HG02759 (cell line): ENCODE measurements at regions not wholly inside any gene's neighbourhood (a gene's known extent, or its start where the extent isn't known, plus 50 kb on each side); places are given as distances from the start of the nearest gene placed in this dataset.

Source experiments
- ATAC-seq: cut with Tn5 transposase; IDR thresholded peaks from one replicate; pipeline ENCODE4 v1.9.1; 2021; ENCODE audit warnings: mild to moderate bottlenecking, moderate library complexity; ENCODE audit not compliant: unreplicated experiment

DNA sequence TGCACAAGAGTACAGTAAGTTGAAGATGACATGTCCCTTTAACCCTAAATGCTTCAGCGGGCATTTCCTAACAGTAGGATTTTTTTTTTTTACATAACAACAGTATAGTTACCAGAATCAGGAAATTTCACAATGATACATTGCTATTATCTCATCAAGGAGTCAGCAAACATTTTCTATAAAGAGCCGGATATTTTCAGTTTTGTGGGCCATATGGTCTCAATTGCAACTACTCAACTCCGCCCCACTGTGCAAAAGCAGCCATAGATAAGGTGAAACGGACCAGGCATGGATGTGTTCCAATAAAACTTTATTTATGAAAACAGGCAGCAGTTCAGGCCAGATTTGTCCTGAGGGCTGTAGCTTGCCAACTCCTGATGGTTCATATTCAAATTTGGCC lies 130.6 kb downstream of the SMAD6 start:
- no peak for ATAC-seq

DNA sequence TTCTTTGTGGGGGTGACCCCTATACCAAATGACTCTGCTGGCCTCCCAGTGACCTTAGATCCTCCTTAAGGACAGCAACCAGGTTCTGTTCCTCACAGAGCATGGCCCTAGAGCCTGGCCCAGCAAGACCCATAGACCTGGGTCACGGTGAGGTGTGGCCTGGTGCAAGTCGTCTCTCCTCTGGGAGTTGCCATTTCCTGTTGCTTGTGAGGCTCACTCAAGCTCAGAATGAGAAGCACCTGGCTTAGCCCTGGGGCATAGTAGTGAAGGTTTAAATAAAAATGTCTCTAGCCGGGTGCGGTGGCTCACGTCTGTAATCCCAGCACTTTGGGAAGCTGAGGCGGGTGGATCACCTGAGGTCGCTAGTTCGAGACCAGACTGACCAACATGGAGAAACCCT lies 131.3 kb downstream of the SMAD6 start:
- ATAC-seq: no peak

DNA sequence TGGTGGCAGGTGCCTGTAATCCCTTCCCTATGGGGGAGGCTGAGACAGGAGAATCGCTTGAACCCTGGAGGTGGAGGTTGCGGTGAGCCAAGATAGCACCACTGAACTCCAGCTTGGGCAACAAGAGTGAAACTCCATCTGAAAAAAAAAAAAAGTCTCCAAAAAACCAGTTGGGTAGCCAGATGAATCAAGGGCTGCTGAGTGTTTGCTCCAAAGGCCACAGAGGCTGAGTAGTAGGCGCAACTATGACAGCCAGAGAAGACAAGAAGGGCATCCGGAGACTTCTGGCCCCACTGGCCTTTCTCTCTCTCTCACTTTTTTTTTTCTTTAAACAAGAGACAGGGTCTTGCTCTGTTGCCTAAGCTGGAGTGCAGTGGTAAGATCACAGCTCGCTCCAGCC lies 131.8 kb downstream of the SMAD6 start:
- no peak for ATAC-seq

- no peak for ATAC-seq
Observed at GRCh38 chr15:66834881-66835878, 133.1 kb downstream of the SMAD6 start.

DNA sequence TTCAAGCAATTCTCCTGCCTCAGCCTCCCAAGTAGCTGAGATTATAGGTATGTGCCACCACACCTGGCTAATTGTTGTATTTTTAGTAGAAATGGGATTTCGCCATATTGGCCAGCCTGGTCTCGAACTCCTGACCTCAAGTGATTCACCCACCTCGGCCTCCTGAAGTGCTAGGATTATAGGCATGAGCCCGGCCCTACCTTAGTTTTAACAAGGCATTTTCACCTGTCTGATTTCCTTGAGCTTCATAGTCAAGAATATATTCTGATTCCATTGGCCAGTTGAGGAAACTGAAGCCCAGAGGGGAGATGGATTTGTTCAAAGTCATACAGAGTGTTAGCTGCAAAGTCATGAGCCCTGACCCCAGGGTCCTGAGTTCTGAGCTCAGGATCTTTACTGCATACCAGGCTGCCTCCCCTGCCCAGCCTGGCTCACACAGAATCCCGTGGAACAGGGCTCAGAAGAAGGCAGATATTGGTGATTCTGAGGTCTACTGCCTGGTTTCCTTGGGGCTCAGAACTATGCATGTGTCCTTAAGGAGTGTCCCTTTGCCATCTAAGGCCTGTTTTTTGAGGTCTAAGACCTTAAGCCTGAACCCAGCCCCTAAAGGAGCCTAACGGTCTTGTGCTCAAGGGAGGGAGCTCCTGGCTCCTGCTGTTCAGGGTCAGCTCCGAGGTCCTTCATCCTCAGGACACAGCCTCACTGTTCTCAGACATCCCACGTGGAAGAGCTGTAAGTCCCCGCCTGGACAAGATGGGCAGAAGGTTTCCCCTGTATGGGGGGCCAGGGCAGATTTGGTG lies 134.4 kb downstream of the SMAD6 start:
- no peak for ATAC-seq

DNA sequence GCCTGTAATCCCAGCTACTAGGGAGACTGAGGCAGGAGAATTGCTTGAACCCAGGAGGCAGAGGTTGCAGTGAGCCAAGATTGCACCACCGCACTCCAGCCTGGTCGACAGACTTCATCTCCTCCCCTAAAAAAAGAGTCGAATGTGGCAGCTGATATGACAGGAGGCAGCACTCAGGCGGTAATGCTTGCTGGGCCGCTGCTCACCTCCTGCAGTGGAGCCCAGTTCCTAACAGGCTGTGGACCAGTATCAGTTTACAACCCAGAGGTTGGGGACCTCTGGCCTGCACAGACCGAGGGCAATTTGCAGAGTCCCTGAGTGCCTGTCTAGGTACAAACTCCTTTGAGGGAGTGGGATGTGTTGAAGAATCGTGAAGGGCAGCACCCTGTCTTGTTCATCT lies 136.2 kb downstream of the SMAD6 start:
- ATAC-seq: no peak

DNA sequence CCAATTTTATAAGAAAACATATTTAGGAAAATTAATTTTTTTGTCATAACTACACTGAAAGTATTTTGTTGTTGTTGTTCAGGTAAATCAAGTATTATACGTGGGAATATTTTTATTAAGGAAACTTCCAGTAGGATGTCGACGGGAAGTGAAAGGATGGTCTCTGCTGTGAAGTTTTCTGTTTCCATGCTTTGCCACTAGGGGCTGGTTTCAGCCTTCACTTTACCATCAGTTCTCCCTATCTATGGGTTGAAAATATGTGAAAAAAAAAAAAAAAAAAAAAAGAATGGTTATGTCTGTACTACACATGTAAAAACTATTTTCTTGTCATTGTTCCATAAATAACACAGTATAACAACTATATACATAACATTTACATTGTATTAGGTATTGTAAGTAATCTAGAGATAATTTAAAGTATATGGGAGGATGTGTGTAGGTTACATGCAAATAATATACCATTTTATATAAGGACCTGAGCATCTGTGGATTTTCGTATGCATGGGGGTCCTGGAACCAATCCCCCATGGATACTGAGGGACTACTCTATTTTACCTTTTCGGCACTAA lies 136.7 kb downstream of the SMAD6 start:
- no peak for ATAC-seq

GRCh38 chr15:66839506-66840112 lies 137.6 kb downstream of the SMAD6 start:
- ATAC-seq: no peak

- ATAC-seq: no peak
Observed at GRCh38 chr15:66840615-66841390, 138.8 kb downstream of the SMAD6 start.

- ATAC-seq: no peak
Observed at GRCh38 chr15:66841953-66842681, 140.1 kb downstream of the SMAD6 start.

- ATAC-seq: no peak
Observed at GRCh38 chr15:66842710-66843441, 140.8 kb downstream of the SMAD6 start.

GRCh38 chr15:66843581-66843980 lies 141.5 kb downstream of the SMAD6 start:
- no peak for ATAC-seq

DNA sequence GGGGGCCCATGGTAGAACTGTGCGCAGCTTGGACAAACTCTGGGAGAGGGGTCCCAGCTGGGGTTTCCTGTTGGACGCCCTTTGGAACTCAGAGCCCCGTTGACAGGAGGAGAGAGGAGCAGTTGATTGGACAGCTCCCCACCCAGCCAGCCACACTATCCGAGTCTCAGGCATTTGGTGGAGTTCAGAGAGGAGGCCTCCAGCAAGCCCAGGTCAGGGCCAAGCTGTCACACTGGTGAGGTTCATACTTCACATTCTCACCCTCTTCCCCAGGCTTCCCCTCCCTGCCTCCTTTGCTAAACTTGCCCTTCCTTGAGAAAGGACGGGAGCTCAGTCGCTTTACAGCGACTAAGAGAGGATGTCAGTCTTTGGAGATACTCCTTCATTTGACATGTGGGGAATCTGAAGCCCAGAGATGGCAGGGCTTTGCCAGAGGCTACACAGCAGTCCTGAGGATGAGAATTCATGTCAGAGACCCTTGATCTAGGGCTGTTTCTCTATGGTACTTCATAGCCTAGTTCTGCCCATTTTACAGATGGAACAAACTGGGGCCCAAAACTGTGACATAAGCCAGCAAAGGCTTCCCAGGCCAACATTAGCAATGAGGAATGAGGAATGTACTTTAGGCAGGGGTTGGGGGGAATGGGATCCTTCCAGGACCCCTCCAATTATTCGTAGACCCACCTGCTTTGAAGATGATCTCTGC lies 142.2 kb downstream of the SMAD6 start:
- no peak for ATAC-seq

- ATAC-seq: no peak
Observed at GRCh38 chr15:66844747-66845145, 142.7 kb downstream of the SMAD6 start.

DNA sequence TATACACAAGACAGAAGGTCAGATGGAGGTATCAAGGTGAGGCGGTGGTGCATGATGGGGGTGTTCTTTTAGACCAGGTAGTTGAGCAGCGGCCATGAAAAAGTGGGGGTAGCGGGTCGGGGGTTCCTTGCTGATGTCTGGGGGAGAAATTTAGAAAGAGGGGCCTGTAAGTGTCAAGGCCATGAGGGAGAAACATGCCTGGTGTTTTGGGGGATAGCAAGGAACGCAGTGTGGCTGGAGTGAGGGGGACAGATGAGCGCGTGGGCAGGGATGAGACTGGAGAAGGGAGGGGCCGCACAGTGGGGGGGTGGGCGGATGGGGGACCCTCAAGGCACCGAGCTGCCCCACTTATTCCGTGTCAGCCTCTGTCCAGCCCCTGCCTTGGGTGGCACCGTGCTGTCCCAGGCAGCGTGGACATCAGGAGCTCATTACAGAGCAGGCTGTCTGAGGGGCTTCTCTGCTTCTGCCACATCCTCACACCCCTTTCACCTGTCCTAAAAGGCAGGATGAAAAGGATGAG lies 143.3 kb downstream of the SMAD6 start:
- no peak for ATAC-seq

DNA sequence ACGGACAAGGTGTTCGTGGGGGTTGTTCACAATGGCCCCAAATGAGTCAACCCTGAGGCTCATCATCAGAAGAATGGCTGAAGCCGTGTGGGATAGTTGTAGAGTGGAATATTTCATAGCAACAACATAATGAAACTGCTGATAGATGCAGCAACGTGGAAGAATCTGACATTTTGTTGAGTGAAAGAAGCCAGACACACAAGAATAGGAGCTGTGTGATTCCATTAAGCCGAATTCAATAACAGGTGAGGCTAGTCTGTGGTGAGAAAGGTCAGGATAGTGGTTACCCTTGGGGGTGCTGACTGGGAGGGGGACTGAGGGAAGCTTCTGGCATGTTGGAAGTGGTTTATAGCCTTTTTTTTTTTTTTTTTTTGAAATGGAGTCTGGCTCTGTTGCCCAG lies 144.0 kb downstream of the SMAD6 start:
- ATAC-seq: no peak

GRCh38 chr15:66846811-66847210 lies 144.8 kb downstream of the SMAD6 start:
- ATAC-seq: no peak

DNA sequence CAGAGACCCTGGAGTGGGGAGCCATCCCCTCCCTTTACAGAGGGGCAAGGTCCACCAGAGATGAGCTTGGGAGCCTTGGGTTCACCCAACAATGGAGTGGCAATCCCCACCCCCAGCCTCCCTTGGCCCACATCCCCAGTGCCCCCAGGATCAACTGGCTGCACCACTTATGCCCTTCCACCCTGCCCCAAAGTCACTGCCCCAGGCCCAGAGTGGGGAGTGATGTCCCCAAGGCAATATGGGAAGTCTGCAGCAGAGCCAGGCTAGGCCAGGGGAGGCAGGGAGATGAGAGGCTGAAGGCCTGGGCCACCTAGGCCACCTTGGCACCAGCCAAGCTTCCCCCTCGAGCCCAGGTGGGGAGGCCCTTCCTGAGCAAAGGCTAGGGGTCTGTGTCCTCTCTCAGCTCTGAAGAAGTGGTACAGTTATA lies 145.5 kb downstream of the SMAD6 start:
- ATAC-seq: no peak
